ENCODE measurements at regions not wholly inside any gene's neighbourhood (a gene's known extent, or its start where the extent isn't known, plus 50 kb on each side); places are given as distances from the start of the nearest gene placed in this dataset.

DNA sequence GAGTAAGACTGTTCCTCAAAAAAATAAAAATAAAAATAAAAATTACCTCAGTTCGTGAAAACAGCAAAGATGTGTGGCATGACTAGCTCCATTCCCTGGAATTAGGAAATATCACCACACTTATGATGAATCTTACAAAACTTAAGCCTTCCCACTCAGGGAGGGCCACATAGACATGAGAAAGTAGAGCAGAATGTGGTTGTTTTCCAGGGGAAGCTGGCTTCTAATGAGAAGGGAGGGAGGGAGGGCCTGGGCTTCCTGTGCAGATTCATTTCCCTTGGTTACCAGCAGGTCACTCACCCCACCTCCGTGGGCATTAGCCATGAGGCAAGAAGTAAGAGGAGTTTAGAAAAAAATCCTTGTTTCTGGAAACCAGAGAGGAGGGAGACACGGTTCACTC lies 95.9 kb upstream of the RMDN2 start:
- TF ChIP-seq, protein P1, sequence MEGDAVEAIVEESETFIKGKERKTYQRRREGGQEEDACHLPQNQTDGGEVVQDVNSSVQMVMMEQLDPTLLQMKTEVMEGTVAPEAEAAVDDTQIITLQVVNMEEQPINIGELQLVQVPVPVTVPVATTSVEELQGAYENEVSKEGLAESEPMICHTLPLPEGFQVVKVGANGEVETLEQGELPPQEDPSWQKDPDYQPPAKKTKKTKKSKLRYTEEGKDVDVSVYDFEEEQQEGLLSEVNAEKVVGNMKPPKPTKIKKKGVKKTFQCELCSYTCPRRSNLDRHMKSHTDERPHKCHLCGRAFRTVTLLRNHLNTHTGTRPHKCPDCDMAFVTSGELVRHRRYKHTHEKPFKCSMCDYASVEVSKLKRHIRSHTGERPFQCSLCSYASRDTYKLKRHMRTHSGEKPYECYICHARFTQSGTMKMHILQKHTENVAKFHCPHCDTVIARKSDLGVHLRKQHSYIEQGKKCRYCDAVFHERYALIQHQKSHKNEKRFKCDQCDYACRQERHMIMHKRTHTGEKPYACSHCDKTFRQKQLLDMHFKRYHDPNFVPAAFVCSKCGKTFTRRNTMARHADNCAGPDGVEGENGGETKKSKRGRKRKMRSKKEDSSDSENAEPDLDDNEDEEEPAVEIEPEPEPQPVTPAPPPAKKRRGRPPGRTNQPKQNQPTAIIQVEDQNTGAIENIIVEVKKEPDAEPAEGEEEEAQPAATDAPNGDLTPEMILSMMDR (IDR thresholded peaks at IDR 0.05), result no peak
- TF ChIP-seq EP300 (IDR thresholded peaks at IDR 0.05; ENCODE audit: low read depth), result no peak
- TF ChIP-seq POLR2A (IDR thresholded peaks at IDR 0.05), result no peak
- TF ChIP-seq POLR2AphosphoS5 (IDR thresholded peaks at IDR 0.05), result no peak
- no peak for DNase-seq
- no peaks in the 10 kb centered on the region for H3K27me3 ChIP-seq
- H3K36me3 ChIP-seq, result no peaks in the 10 kb centered on the region
- peaks cover 0 to 11% (median 0%) of the 10 kb centered on the region in 4 donors for H3K4me1 ChIP-seq
- in situ Hi-C loops (cut with MboI; ENCODE audit: low pct_ligation_motif_present in 1 of 4, low pct_unique_long_range_greater_than_20kb in 1 of 4, low sequenced_read_pairs in 3 of 4) (loop anchor here in 1 of 4 donors (10.0 kb wide), 1 partner anchor 414 kb away; no protein-coding TSS in a partner anchor), intact Hi-C loops (cut with DNase I; ENCODE audit: low total_unique reads) (no loop called here)
- H3K27ac ChIP-seq, result no peak overlapping the region
- 35 to 56% methylated on average over 2 to 3 of the region's 3 CpGs for WGBS, 2 donors (ENCODE audit: low coverage in 1 of 2)
- H3K4me3 ChIP-seq, result no peak overlapping the region
- H3K9me3 ChIP-seq, result no peaks in the 10 kb centered on the region

GRCh38 chr2:37829616-37830395 lies 95.3 kb upstream of the RMDN2 start:
- Histone ChIP-seq H3K4me3 (no peak overlapping the region), H3K27ac (peak overlapping the region in 2 of 4 donors; percentile 6 to 11), H3K36me3 (no peaks in the 10 kb centered on the region), H3K9me3 (no peaks in the 10 kb centered on the region), H3K4me1 (peaks cover 0 to 11% (median 0%) of the 10 kb centered on the region in 4 donors), H3K27me3 (no peaks in the 10 kb centered on the region)
- 40 to 44% methylated on average over 1 to 6 of the region's 6 CpGs for WGBS, 2 donors (ENCODE audit: low coverage in 1 of 2)
- intact Hi-C loops (cut with DNase I; ENCODE audit: low total_unique reads) (loop anchor here (5.0 kb wide), 2 partner anchors 163 to 418 kb away; no protein-coding TSS in a partner anchor), in situ Hi-C loops (cut with MboI; ENCODE audit: low pct_ligation_motif_present in 1 of 4, low pct_unique_long_range_greater_than_20kb in 1 of 4, low sequenced_read_pairs in 3 of 4) (loop anchor here (5.0 to 10.0 kb wide), 4 partner anchors 413 to 435 kb away; no protein-coding TSS in a partner anchor)
- no peak for DNase-seq
- no peak for TF ChIP-seq POLR2A (IDR thresholded peaks at IDR 0.05)
- TF ChIP-seq, protein P1 (IDR thresholded peaks at IDR 0.05), result no peak
- TF ChIP-seq POLR2AphosphoS5 (IDR thresholded peaks at IDR 0.05), result no peak
- no peak for TF ChIP-seq EP300 (IDR thresholded peaks at IDR 0.05; ENCODE audit: low read depth)

GRCh38 chr2:37830636-37831035 lies 94.5 kb upstream of the RMDN2 start:
- TF ChIP-seq POLR2AphosphoS5 (IDR thresholded peaks at IDR 0.05) (no peak), POLR2A (IDR thresholded peaks at IDR 0.05) (no peak), EP300 (IDR thresholded peaks at IDR 0.05; ENCODE audit: low read depth) (no peak)
- TF ChIP-seq, protein P1 (IDR thresholded peaks at IDR 0.05), result no peak
- Histone ChIP-seq H3K9me3 (no peaks in the 10 kb centered on the region), H3K27me3 (no peaks in the 10 kb centered on the region), H3K27ac (peak overlapping the region in 1 of 4 donors; percentile 45), H3K36me3 (no peaks in the 10 kb centered on the region), H3K4me1 (peaks cover 0 to 11% (median 0%) of the 10 kb centered on the region in 4 donors), H3K4me3 (no peak overlapping the region)
- DNase-seq, result no peak
- intact Hi-C loops (cut with DNase I; ENCODE audit: low total_unique reads), result loop anchor here (5.0 kb wide), 2 partner anchors 163 to 418 kb away; no protein-coding TSS in a partner anchor
- 83 to 88% methylated on average over 2 of the region's 2 CpGs for WGBS, 2 donors (ENCODE audit: low coverage in 1 of 2)
- in situ Hi-C loops (cut with MboI; ENCODE audit: low pct_ligation_motif_present in 1 of 4, low pct_unique_long_range_greater_than_20kb in 1 of 4, low sequenced_read_pairs in 3 of 4), result loop anchor here in 3 of 4 donors (5.0 to 10.0 kb wide), 3 partner anchors 413 to 436 kb away; no protein-coding TSS in a partner anchor

DNA sequence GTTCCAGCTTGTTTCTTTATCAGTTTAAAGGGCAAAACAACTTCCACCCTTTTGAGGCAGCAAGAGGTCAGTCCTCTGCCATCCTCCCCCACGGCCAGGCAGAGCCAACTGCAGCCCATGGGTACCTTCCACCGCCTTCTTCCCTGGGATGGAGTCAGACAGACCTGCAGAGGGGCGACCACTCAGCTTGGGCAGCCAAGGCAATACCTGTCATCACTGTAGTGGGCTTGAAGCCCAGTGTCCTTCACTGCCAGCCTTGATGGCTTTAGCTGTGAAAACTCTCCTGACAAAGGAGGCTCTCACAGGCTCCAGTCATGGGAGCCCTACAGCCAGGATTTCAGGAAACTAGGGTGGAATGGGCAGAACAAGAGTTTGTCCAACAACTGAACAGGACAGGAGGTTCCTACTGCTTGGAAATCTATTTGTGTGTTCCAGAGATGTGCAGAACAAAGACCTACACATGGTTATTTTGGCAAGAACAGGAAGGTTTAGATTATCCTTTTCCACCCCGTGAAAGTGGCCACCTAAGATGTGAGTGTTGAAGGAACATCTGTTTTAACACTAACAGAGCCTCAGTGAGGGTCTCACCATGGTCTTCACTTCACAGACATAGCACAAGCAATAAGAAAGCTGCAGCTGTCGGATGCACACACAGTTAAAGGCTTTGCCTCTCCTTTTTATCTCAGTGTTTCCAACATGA lies 93.9 kb upstream of the RMDN2 start:
- H3K27ac ChIP-seq, result no peak overlapping the region

More for the DNA sequence above, 93.9 kb upstream of the RMDN2 start:
- no peak for DNase-seq
- Histone ChIP-seq H3K36me3 (no peaks in the 10 kb centered on the region), H3K4me3 (no peak overlapping the region), H3K9me3 (no peaks in the 10 kb centered on the region), H3K27me3 (no peaks in the 10 kb centered on the region), H3K4me1 (peaks cover 0 to 11% (median 0%) of the 10 kb centered on the region in 4 donors)
- intact Hi-C loops (cut with DNase I; ENCODE audit: low total_unique reads), result loop anchor here (5.0 kb wide), 2 partner anchors 164 to 419 kb away; no protein-coding TSS in a partner anchor
- 82% methylated on average over 2 to 5 of the region's 5 CpGs for WGBS, 2 donors (ENCODE audit: low coverage in 1 of 2)
- in situ Hi-C loops (cut with MboI; ENCODE audit: low pct_ligation_motif_present in 1 of 4, low pct_unique_long_range_greater_than_20kb in 1 of 4, low sequenced_read_pairs in 3 of 4), result loop anchor here in 3 of 4 donors (5.0 to 10.0 kb wide), 3 partner anchors 414 to 436 kb away; no protein-coding TSS in a partner anchor
- TF ChIP-seq, protein P1 (IDR thresholded peaks at IDR 0.05), result no peak
- TF ChIP-seq POLR2A (IDR thresholded peaks at IDR 0.05), result no peak

All from transverse colon (tissue), 4 donors.